GM08714 (cell line): ENCODE measurements at regions not wholly inside any gene's neighbourhood (a gene's known extent, or its start where the extent isn't known, plus 50 kb on each side); places are given as distances from the start of the nearest gene placed in this dataset.
A peak's percentile ranks its signal among the peaks of the same experiment; 100 is the strongest.

ENCODE experiments used
- H3K4me3 ChIP-seq: fragments of 200-500 bp; sonication (Bioruptor generic); 2 replicates; pipeline ENCODE4 v1.5.1; 2014; ENCODE audit warnings: mild to moderate bottlenecking, low read length, inconsistent platforms
- ZNF274 ChIP-seq: IDR thresholded peaks from 2 replicates; pipeline ENCODE4 v1.6.1; 2012; ENCODE audit warnings: mild to moderate bottlenecking, low read depth, low read length

DNA sequence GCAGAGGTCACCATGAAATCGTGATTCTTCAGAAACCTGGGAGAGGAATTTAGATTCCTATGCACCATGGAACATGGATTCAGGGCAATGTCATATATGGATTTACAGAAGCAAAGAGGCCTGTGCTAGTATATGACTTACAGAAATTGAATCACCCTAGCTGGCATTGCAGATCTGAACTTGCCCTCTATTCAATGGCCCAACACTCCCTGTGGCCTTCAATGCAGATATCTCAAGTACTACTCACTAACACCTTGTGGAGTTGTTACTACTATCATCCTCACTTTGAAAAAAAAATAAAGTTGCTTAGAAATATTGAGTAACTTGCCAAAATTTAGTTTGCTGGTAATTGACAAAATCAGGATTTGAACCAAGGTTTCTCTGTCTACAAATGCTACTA lies 305.4 kb upstream of the SLITRK1 start:
- no peak for TF ChIP-seq ZNF274
- no peak overlapping the region for H3K4me3 ChIP-seq

DNA sequence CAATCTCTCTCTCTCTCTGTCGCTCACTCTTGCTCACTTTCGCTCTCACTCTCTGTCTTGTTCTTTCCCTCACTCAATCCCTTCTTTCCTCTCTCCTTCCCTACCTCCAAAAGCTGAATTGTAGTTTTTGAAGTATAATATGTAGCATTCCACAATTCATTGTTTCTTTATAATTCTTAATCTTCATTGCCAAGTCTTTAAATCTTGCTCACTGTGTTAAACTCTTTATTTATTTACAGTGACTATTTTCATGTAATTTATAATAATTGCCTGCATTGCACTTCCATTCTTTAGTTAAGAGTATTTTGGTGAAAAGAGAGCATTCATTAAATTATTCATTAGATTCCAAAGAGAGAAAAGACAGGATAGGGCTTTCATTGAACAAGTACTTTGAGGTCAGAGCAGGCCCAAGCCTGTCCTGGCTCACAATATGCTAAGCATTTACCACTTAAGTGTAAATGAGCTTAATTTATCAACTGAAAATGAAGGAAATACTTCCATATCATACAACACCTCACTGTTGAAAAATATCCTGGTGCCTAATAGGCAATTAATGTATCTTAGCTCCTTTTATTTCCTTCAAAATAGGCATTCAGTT lies 257.4 kb upstream of the SLITRK1 start:
- no peak overlapping the region for H3K4me3 ChIP-seq
- no peak for TF ChIP-seq ZNF274

DNA sequence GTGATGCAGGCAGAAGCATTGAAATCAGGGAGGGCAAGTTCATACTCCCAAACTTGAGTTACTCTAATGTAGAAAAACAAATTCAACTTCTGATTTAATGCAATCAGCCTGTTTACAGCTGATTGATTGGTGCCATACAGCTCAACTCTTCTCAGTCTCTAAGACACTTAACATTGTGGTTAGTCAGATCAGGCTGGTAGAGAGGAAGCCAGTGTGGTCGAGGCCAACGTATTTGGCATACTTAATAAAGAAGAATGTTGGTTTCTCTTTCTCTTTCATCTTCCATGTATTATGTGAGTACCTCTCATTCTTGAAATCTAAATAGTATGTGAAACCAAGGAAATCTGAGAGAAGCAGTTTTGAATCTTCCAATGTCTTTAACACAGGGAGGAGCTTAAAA lies 255.0 kb upstream of the SLITRK1 start:
- no peak for TF ChIP-seq ZNF274
- H3K4me3 ChIP-seq: 0 out of 2 replicates have a peak overlapping the region, but pooled peaks have one; percentile 15

DNA sequence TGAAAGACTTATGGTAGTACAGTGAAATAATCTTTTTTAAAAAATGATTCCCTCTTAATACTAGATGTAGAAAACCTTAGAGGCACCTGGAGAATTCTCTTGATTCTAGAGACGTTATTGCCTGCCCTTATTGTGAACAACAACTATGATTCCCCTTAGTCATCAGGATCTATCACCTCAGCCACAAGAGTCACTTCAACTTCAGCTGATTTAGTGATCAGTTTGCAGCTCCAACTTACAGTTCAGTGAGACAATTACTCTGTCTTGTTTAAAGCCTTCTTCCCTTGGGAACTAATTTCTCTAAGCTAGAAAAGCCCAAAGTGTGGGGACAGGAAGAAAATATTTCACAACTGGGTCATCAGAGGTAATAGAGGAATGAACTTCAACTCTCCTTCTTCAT lies 254.3 kb upstream of the SLITRK1 start:
- TF ChIP-seq ZNF274: no peak
- H3K4me3 ChIP-seq: no peak overlapping the region

DNA sequence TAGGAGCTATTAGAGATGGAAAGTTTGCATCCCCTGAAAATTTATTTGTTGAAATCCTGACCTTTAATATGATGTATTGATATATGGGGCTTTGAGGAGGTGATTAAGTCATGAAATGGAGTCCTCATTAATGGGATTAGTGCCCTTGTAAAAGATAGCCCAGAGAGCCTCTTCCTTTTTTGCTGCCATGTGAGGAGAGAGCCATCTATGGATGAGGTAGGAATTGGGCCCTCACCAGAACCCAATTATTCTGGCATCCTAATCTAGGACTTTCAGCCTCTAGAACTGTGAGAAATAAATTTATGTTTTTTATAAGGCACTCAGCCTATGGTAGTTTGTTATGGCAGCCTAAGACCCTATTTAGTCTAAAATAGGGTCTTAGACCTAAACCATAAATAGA lies 250.2 kb upstream of the SLITRK1 start:
- no peak overlapping the region for H3K4me3 ChIP-seq
- TF ChIP-seq ZNF274: no peak

DNA sequence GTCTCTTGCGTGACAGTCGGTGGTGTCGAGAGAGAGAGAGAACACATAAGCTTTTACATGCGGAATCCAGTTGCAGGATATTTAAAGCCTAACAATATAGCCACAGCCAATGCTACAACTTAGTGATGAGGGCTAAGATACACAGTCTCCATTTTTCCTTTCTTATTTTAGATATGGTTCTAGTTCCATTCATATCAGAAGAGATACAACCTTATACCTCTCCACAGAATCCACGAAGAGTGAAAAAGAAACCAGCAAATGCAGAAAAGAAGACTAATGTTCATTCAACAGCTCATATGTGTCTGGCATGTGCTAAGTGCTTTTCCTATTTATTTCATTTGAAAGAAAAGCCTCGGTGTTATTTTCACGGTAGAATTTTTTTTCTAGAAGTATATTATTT lies 249.0 kb upstream of the SLITRK1 start:
- no peak for TF ChIP-seq ZNF274
- H3K4me3 ChIP-seq: no peak overlapping the region

DNA sequence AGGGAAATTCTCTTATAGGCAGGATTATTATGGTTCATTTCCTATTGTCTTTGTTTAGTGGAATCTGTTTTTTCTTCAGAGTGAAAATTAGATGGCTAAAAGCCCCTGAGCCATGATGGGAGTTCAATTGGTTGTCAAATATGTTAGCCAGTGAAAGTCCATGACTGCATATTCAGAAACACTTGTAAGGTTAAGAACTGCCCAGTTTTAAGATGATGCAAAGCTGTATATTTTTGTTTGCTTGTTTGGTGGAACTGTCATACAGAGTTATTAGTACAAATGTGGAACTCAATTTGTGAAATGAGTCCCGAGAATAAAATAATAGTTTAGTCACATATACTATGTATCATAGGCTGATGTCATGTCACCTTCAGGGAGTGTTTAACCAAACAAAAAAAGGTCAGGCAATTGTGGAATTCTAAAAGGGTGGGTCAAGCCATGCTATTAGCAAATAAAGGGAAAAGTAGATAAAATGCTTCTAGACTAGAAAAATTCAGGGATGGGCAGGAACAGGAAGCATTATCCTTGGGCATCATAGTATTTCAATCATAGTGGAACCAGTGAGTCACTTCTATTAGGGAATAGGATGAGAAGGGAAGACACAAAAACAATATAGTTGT lies 248.3 kb upstream of the SLITRK1 start:
- TF ChIP-seq ZNF274: no peak
- no peak overlapping the region for H3K4me3 ChIP-seq

DNA sequence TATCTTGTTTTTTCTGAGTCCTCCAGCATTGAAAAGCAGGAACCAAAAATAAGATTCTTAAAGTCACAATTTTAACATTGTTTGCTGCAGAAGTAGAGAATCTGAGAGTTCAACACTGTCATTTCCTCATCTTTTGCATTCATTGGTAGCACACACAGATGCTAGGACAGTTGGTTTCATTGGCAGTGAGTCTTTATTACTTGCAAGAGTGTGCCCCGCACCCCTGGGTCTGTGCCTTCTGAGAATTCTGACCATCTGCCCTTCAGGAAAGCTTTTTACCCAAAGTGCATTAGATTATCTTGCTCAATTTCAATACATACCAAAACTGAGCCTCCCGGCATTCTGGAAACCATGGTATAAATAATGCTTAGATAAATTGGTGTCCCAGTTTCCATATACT lies 247.7 kb upstream of the SLITRK1 start:
- H3K4me3 ChIP-seq: no peak overlapping the region
- no peak for TF ChIP-seq ZNF274

DNA sequence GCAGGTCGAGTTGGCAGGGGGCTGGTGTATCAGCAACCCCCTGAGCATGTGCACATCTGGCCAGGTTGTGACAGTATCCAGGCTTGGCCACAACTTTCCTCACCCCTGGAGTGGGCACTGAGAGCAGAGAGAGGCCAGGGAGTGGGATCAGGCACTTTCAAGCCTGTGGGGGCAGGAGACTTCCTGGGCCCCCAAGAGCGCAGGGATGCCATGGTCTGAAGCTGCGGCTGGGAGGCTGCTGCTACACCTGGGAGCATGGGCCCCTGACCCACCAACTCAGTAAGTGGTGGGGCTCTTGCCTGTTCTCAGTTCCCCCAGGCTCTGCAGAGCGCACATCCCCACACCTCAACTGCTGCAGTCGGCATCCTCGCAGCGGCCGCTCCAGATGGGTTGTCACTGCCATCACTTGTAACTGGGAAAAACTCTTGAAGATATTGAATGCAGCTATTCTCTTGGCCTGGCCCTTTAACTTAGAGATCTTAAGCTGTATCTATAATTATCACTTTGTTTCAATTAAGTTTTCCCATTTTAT lies 245.4 kb upstream of the SLITRK1 start:
- TF ChIP-seq ZNF274: no peak
- no peak overlapping the region for H3K4me3 ChIP-seq

DNA sequence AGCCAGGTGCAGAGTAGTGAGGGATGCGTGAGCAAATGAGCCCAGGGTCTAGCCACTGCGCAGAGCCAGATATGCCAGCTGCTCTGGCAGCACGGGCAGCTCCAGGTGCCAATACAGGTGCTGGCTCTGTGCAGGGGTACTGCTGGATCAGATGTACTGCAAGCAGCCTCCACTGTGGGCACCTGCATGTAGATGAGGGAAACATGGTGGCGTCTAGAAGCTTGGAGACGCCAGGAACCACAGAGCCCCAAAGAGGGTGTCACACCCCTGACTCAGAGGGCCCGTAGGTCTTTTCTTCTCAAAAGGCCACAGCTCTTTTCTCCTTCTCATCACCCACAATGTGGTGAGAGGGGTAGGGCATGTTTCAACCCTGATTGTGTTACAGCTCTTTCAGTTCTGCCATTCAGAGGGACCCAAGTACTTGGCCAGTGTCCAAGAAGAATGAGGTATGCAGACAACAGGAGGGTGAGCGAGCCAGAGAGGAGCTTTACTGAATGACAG lies 244.4 kb upstream of the SLITRK1 start:
- no peak for TF ChIP-seq ZNF274
- no peak overlapping the region for H3K4me3 ChIP-seq

DNA sequence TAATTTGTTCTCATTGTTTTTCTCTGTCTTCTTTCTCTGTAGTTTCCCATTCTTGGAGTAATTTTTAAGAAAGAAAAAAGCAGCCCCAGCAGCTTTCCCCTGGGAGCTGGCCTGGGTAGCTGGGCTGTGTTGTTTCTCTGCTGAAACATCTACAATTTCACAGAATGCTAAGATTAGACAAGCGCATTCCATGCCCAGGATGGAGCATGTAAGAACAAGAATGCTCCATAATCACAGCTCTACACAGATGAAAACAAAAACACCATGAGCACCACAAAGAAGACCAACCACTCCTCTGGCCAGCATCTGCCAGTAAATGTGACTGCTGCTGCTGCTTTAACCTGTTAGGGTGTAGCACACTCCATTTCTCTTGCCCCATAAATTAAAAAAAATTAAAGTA lies 239.2 kb upstream of the SLITRK1 start:
- H3K4me3 ChIP-seq: no peak overlapping the region
- no peak for TF ChIP-seq ZNF274

DNA sequence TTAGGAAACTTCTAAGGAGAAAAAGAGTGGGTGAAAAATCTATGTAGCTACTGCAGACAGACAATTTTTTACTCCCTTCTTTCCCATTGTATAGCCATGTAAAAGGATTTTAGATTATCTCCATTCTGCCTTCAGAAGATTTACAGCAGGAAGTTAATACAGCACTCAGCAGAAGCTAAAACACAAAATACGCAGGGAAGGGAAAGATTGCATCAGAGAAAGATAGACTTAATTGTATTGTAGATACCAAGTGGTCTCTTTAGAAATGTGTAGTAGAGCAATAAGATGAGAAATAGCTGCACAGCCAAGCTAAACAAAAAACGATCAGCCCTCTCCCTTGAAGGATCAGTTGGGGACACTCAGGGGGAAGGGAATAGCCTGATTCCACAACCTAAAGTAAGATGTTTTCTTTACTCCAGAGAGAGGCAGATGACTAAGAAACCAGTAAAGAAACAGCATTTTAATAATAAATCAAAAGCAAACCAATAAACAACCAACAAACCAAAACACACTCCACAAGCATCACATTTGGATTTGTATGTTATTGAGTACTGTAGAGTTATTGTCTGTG lies 236.7 kb upstream of the SLITRK1 start:
- H3K4me3 ChIP-seq: no peak overlapping the region
- TF ChIP-seq ZNF274: no peak

DNA sequence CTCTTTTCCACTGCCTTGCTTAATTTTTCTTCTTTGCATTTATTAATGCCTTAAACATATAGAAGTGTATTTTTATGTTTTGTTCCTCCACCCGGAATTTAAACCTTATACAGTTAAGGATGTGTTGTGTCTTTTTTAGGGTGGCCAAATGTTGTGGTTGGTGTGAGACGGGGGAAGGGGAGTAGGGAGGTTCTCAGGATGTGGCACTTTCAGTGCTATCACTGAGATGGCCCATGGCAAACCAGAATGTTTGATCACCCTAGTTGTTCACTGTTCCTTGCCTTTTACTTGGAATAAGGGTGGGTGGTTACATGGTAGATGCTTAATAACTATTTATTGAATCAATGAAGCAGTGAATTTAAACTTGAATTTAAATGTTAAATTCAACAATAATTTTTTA lies 216.0 kb upstream of the SLITRK1 start:
- TF ChIP-seq ZNF274: no peak
- H3K4me3 ChIP-seq: no peak overlapping the region

DNA sequence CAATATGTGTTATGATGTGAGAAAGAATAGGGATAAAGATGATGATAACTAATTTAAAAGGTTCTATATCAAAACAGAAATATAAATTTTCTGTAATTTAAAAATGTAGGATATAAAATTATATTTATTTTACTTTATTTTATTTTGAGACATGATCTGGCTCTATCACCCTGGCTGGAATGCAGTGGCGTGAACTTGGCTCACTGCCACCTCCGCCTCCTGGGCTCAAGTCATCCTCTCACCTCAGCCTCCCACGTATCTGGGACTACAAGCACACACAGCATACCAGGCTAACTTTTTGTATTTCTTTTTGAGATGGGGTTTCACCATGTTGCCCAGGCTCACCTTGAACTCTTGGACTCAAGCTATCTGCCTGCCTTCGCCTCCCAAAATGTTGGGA lies 214.9 kb upstream of the SLITRK1 start:
- TF ChIP-seq ZNF274: no peak
- no peak overlapping the region for H3K4me3 ChIP-seq

DNA sequence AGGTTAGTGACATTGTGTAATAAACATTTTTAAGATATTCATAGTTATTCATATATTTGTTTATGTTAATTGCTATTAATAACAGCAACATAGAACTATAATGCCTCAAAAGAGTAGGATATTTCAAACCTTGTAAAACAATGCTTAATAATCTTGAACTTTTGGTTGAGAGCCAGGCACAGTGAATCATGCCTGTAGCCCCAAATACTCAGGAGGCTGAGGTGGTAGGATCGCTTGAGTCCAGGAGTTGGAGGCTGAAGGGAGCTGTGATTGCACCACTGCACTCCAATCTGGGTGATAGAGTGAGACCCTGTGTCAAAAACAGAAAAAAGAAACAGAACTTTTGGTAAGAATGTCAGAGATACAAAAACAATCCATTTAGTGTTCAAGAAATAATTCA lies 213.9 kb upstream of the SLITRK1 start:
- no peak for TF ChIP-seq ZNF274
- no peak overlapping the region for H3K4me3 ChIP-seq
